ENCODE measurements at regions not wholly inside any gene's neighbourhood (a gene's known extent, or its start where the extent isn't known, plus 50 kb on each side); places are given as distances from the start of the nearest gene placed in this dataset.

DNA sequence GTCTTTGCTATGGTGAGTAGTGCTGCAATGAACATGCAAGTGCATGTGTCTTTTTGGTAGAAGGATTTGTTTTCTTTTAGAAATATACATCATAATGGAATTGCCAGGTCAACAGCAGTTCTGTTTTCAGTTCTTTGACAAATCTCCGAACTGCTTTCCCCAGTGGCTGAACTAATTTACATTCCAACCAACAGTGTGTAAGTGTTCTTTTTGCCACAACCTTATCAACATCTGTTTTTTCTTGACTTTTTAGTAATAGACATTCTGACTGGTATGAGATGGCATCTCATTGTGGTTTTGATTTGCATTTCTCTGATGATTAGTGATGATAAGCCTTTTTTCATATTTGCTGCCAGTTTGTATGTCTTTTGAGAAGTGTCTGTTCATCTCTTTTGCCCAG is 406.3 kb downstream of the DTHD1 start:
- TF ChIP-seq POLR2AphosphoS5 (IDR thresholded peaks at IDR 0.05) (no peak), EP300 (conservative IDR thresholded peaks at IDR 0.05; ENCODE audit: poor library complexity, severe bottlenecking) (no peak), MXI1 (conservative IDR thresholded peaks at IDR 0.05; ENCODE audit: poor library complexity, severe bottlenecking) (no peak), TAF1 (IDR thresholded peaks at IDR 0.05; ENCODE audit: low read depth) (no peak)
- TF ChIP-seq, protein P1, sequence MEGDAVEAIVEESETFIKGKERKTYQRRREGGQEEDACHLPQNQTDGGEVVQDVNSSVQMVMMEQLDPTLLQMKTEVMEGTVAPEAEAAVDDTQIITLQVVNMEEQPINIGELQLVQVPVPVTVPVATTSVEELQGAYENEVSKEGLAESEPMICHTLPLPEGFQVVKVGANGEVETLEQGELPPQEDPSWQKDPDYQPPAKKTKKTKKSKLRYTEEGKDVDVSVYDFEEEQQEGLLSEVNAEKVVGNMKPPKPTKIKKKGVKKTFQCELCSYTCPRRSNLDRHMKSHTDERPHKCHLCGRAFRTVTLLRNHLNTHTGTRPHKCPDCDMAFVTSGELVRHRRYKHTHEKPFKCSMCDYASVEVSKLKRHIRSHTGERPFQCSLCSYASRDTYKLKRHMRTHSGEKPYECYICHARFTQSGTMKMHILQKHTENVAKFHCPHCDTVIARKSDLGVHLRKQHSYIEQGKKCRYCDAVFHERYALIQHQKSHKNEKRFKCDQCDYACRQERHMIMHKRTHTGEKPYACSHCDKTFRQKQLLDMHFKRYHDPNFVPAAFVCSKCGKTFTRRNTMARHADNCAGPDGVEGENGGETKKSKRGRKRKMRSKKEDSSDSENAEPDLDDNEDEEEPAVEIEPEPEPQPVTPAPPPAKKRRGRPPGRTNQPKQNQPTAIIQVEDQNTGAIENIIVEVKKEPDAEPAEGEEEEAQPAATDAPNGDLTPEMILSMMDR (IDR thresholded peaks at IDR 0.05; ENCODE audit: poor library complexity, severe bottlenecking) = no peak
- TF ChIP-seq, protein P2, sequence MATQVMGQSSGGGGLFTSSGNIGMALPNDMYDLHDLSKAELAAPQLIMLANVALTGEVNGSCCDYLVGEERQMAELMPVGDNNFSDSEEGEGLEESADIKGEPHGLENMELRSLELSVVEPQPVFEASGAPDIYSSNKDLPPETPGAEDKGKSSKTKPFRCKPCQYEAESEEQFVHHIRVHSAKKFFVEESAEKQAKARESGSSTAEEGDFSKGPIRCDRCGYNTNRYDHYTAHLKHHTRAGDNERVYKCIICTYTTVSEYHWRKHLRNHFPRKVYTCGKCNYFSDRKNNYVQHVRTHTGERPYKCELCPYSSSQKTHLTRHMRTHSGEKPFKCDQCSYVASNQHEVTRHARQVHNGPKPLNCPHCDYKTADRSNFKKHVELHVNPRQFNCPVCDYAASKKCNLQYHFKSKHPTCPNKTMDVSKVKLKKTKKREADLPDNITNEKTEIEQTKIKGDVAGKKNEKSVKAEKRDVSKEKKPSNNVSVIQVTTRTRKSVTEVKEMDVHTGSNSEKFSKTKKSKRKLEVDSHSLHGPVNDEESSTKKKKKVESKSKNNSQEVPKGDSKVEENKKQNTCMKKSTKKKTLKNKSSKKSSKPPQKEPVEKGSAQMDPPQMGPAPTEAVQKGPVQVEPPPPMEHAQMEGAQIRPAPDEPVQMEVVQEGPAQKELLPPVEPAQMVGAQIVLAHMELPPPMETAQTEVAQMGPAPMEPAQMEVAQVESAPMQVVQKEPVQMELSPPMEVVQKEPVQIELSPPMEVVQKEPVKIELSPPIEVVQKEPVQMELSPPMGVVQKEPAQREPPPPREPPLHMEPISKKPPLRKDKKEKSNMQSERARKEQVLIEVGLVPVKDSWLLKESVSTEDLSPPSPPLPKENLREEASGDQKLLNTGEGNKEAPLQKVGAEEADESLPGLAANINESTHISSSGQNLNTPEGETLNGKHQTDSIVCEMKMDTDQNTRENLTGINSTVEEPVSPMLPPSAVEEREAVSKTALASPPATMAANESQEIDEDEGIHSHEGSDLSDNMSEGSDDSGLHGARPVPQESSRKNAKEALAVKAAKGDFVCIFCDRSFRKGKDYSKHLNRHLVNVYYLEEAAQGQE (IDR thresholded peaks at IDR 0.05; ENCODE audit: borderline replicate concordance) = no peak

Data from neural cell (in vitro differentiated cells).